ENCODE measurements at regions not wholly inside any gene's neighbourhood (a gene's known extent, or its start where the extent isn't known, plus 50 kb on each side); places are given as distances from the start of the nearest gene placed in this dataset.

- TF ChIP-seq POLR2A (IDR thresholded peaks at IDR 0.05): no peak
- TF ChIP-seq CTCF (IDR thresholded peaks at IDR 0.05): no peak
Observed at GRCh38 chr3:89002191-89002590, 105.2 kb upstream of the EPHA3 start.
